DOHH2 (cell line): ENCODE measurements at regions not wholly inside any gene's neighbourhood (a gene's known extent, or its start where the extent isn't known, plus 50 kb on each side); places are given as distances from the start of the nearest gene placed in this dataset.
"Not testable (repeated sequence)": the region's sequence is repeated elsewhere in the genome, so short reads cannot be mapped to it uniquely, and the experiment has no call there.

Experiments used
- H3F3A ChIP-seq: fragments of 200-600 bp; sonication (generic), shearing (Covaris generic); 2 replicates; pipeline ENCODE4 v1.6.0; 2016; ENCODE audit warnings: antibody characterized with exemption, mild to moderate bottlenecking; ENCODE audit not compliant: control insufficient read depth, insufficient read depth
- H3K27ac ChIP-seq: fragments of 200-600 bp; sonication (generic); 2 replicates; pipeline ENCODE4 v1.5.1; 2014; ENCODE audit warnings: low read depth, mild to moderate bottlenecking, low read length, moderate library complexity
- H3K27me3 ChIP-seq: fragments of 200-600 bp; sonication (generic); 2 replicates; pipeline ENCODE4 v1.6.1; 2014; ENCODE audit warnings: mild to moderate bottlenecking, low read length, mixed read lengths; ENCODE audit not compliant: control insufficient read depth
- H3K36me3 ChIP-seq: fragments of 200-600 bp; sonication (generic); 2 replicates; pipeline ENCODE4 v1.6.1; 2014; ENCODE audit warnings: mild to moderate bottlenecking, low read length, moderate library complexity, mixed read lengths; ENCODE audit not compliant: control insufficient read depth
- H3K4me1 ChIP-seq: fragments of 200-600 bp; sonication (generic); 2 replicates; pipeline ENCODE4 v1.6.1; 2014; ENCODE audit warnings: mild to moderate bottlenecking, low read length, mixed read lengths; ENCODE audit not compliant: control insufficient read depth
- H3K4me2 ChIP-seq: fragments of 200-600 bp; sonication (generic); 2 replicates; pipeline ENCODE4 v1.6.0; 2014; ENCODE audit warnings: mild to moderate bottlenecking, low read length, moderate library complexity
- H3K4me3 ChIP-seq: fragments of 200-600 bp; sonication (generic); 2 replicates; pipeline ENCODE4 v1.5.1; 2014; ENCODE audit warnings: mild to moderate bottlenecking, low read length, mixed read lengths
- H3K79me2 ChIP-seq: fragments of 200-600 bp; sonication (generic); 2 replicates; pipeline ENCODE4 v1.6.1; 2014; ENCODE audit warnings: mild to moderate bottlenecking, low read length, mixed read lengths; ENCODE audit not compliant: control insufficient read depth
- H3K9me2 ChIP-seq: fragments of 200-600 bp; sonication (generic); replicated peaks from 2 replicates; pipeline ENCODE4 v1.6.1; 2014; ENCODE audit warnings: mild to moderate bottlenecking, low read length, mixed read lengths; ENCODE audit not compliant: control insufficient read depth
- H3K9me3 ChIP-seq: fragments of 200-600 bp; sonication (generic); 2 replicates; pipeline ENCODE4 v1.6.1; 2014; ENCODE audit warnings: antibody characterized with exemption, low read length, mixed read lengths; ENCODE audit not compliant: control insufficient read depth, insufficient read depth
- H4K20me1 ChIP-seq: fragments of 200-600 bp; sonication (generic); 2 replicates; pipeline ENCODE4 v1.6.0; 2014; ENCODE audit warnings: low read depth, mild to moderate bottlenecking, antibody characterized with exemption, low read length, moderate library complexity; ENCODE audit not compliant: control insufficient read depth, insufficient read depth
- EZH2phosphoT487 ChIP-seq: fragments of 200-600 bp; sonication (generic); IDR thresholded peaks from 2 replicates; pipeline ENCODE4 v1.6.1; 2017; ENCODE audit warnings: borderline replicate concordance, mild to moderate bottlenecking, antibody characterized with exemption, low read length, moderate library complexity, mixed read lengths
- TF ChIP-seq, protein P1 (sequence below): fragments of 200-600 bp; sonication (generic); IDR thresholded peaks from one replicate; pipeline ENCODE4 v1.5.1; 2014; ENCODE audit warnings: antibody characterized with exemption, mild to moderate bottlenecking, low read depth, low read length; ENCODE audit not compliant: poor library complexity, severe bottlenecking

DNA sequence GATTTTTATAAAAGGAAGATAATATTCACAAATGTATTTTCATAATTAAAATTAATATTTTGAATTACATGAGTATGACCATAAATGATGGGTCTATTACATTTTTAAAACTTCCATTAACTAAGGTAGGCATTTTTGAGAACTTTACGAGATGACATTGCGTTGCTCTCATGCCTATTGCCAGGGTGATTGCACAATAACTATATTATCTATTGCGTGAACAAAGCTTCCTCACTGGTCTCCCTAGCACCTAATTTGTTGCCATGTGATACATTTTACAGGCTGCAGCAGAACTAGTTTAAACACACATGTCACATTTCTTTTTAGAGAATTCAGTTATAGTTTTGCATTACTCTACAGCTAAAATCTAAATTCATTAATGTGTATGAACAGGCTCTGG lies 289.7 kb upstream of the GRID2 start:
- H3K79me2 ChIP-seq: no peaks in the 10 kb centered on the region
- H3K4me1 ChIP-seq: no peaks in the 10 kb centered on the region
- H3K27me3 ChIP-seq: no peaks in the 10 kb centered on the region
- no peak overlapping the region for H3K27ac ChIP-seq
- no peaks in the 10 kb centered on the region for H3K9me3 ChIP-seq
- H3K36me3 ChIP-seq: no peaks in the 10 kb centered on the region
- H3K9me2 ChIP-seq: no peaks in the 10 kb centered on the region
- H3F3A ChIP-seq: no peaks in the 10 kb centered on the region
- H3K4me3 ChIP-seq: no peak overlapping the region
- no peaks in the 10 kb centered on the region for H4K20me1 ChIP-seq
- no peak overlapping the region for H3K4me2 ChIP-seq
- TF ChIP-seq EZH2phosphoT487: no peak
- TF ChIP-seq, protein P1, sequence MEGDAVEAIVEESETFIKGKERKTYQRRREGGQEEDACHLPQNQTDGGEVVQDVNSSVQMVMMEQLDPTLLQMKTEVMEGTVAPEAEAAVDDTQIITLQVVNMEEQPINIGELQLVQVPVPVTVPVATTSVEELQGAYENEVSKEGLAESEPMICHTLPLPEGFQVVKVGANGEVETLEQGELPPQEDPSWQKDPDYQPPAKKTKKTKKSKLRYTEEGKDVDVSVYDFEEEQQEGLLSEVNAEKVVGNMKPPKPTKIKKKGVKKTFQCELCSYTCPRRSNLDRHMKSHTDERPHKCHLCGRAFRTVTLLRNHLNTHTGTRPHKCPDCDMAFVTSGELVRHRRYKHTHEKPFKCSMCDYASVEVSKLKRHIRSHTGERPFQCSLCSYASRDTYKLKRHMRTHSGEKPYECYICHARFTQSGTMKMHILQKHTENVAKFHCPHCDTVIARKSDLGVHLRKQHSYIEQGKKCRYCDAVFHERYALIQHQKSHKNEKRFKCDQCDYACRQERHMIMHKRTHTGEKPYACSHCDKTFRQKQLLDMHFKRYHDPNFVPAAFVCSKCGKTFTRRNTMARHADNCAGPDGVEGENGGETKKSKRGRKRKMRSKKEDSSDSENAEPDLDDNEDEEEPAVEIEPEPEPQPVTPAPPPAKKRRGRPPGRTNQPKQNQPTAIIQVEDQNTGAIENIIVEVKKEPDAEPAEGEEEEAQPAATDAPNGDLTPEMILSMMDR: no peak

DNA sequence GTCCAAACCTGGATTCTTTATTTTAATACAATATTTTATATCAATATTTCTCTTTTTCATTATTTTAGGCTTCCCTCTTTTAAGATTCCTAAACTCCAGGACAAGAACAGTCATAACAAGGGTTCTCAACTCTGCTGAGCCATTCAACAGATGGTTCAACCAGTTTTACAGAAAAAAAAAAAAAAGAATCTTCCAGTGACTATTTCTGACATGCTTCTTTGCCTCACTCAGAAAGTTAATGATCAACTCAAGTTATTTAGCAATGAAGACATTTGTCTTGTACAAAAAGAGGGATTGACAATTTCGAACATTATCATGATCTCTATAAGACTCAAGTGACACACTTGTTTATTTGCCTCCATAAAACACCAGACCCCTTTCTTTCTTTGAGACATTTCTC lies 282.6 kb upstream of the GRID2 start:
- Histone ChIP-seq H3K4me3 (no peak overlapping the region), H3K36me3 (no peaks in the 10 kb centered on the region), H3K79me2 (no peaks in the 10 kb centered on the region), H3K9me3 (no peaks in the 10 kb centered on the region), H3K4me1 (no peaks in the 10 kb centered on the region), H3K27me3 (no peaks in the 10 kb centered on the region), H4K20me1 (no peaks in the 10 kb centered on the region), H3K27ac (no peak overlapping the region), H3F3A (no peaks in the 10 kb centered on the region), H3K9me2 (no peaks in the 10 kb centered on the region), H3K4me2 (no peak overlapping the region)
- TF ChIP-seq, protein P1: no peak
- no peak for TF ChIP-seq EZH2phosphoT487

DNA sequence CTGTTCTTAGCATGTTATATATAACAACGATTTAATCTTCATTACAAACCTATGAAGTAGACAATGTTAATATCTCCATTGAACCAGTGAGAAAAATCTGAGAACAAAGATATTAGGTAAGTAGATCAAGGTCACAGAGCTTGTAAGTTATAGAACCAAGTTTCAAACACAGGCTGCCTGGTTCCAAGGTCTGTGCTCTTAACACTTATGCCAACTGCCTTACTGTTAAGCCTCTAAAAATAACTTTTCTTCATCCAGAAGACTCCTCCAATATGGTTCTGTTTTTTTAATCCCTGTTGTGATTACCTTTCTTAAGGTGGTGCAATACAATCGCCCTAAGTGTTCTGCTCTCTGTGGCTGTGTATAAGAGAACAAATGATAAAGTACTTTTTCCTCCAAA lies 282.0 kb upstream of the GRID2 start:
- Histone ChIP-seq H3K27ac (no peak overlapping the region), H3K36me3 (no peaks in the 10 kb centered on the region), H4K20me1 (no peaks in the 10 kb centered on the region), H3K4me1 (no peaks in the 10 kb centered on the region), H3K9me2 (no peaks in the 10 kb centered on the region), H3K4me2 (no peak overlapping the region), H3K79me2 (no peaks in the 10 kb centered on the region), H3K9me3 (no peaks in the 10 kb centered on the region), H3K27me3 (no peaks in the 10 kb centered on the region), H3K4me3 (no peak overlapping the region), H3F3A (no peaks in the 10 kb centered on the region)
- TF ChIP-seq, protein P1: no peak
- TF ChIP-seq EZH2phosphoT487: no peak

DNA sequence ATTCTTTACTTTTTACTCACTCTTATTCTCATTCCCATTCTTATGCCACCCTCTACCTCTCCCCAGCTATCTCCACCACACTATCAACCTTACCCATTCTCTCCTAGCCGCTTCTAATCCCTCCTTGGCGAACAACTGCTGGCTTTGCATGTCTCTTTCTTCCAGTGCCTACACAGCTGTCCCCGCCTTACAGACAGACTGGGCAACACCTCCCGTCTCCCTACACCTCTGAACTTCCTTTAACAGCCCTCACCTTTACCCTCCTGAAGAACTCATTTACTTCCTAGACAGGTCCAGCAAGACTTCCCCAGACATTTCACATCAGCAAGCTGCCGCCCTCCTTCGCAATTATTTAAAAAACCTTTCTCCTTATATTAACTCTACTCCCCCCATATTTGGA lies 274.9 kb upstream of the GRID2 start:
- H3K9me3 ChIP-seq, H3K27me3 ChIP-seq, H4K20me1 ChIP-seq, H3K27ac ChIP-seq, H3K36me3 ChIP-seq, H3K4me2 ChIP-seq, H3F3A ChIP-seq, H3K4me3 ChIP-seq, H3K9me2 ChIP-seq, H3K79me2 ChIP-seq, H3K4me1 ChIP-seq: not testable (repeated sequence)
